B cell (primary cell): ENCODE measurements at regions not wholly inside any gene's neighbourhood (a gene's known extent, or its start where the extent isn't known, plus 50 kb on each side); places are given as distances from the start of the nearest gene placed in this dataset.

Source experiments
- CTCF ChIP-seq: fragments of 200-600 bp; IDR thresholded peaks from one replicate; pipeline ENCODE4 v1.8.0; 2022; ENCODE audit warnings: antibody characterized with exemption, mild to moderate bottlenecking
- EZH2 ChIP-seq: IDR thresholded peaks from 2 replicates; pipeline ENCODE4 v1.6.1; 2012; ENCODE audit warnings: borderline replicate concordance, low read depth, mild to moderate bottlenecking, moderate library complexity, low read length; ENCODE audit not compliant: insufficient read depth, poor library complexity, severe bottlenecking

GRCh38 chr12:85390266-85390665, 110.2 kb downstream of the ALX1 start:
- TF ChIP-seq CTCF (no peak), EZH2 (no peak)
